HepG2 (cell line): ENCODE measurements at regions not wholly inside any gene's neighbourhood (a gene's known extent, or its start where the extent isn't known, plus 50 kb on each side); places are given as distances from the start of the nearest gene placed in this dataset.

Experiments
- ATAC-seq: fragments of 200-7000 bp; cut with Tn5 transposase; 3 replicates; pipeline ENCODE4 v1.9.1; 2020; ENCODE audit warnings: mild to moderate bottlenecking, moderate library complexity
- BruUV-seq: library from RNA; stranded (reverse); fragments of 400-500 nt; replicated peaks from 2 replicates; lab custom pipeline; 2021; lab: Mats Ljungman, UMichigan
- CTCF ChIA-PET: fragments of 300-600 bp; formaldehyde crosslinking; extraction: SDS; loops from one replicate; lab custom pipeline; 2021; ENCODE audit warnings: low total read pairs, inconsistent platforms, low intra/inter-chr PET ratio; lab: Yijun Ruan, JAX
- POLR2A ChIA-PET: fragments of 350-600 bp; sonication (Branson Sonifier 250); formaldehyde crosslinking; loops from one replicate; lab custom pipeline; 2020; ENCODE audit warnings: antibody characterized with exemption, inconsistent platforms; lab: Yijun Ruan, JAX
- DNase-seq: peaks from one replicate; pipeline ENCODE4 v3.0.0-alpha.2; 2015; ENCODE audit warnings: low spot score
- FAIRE-seq: peaks from 3 replicates; lab custom pipeline; 2011; peaks lifted over from hg19 to GRCh38; lab: Jason Lieb, UNC
- H2AFZ ChIP-seq: one replicate; pipeline ENCODE4 v1.6.1; 2011; ENCODE audit warnings: low read length, inconsistent platforms
- H3K27ac ChIP-seq: fragments of 300-600 bp; 3 replicates; pipeline ENCODE4 v1.8.0; 2011; ENCODE audit warnings: mixed run types, mild to moderate bottlenecking, mixed read lengths, low read length, inconsistent platforms; ENCODE audit not compliant: insufficient read depth; ENCODE audit errors: extremely low read length
- H3K27me3 ChIP-seq, 2 experiments: fragments of 200-600 bp in 1 of 2; 2 replicates in 1 of 2; 3 replicates in 1 of 2; pipeline versions ENCODE4 v1.6.0 to v1.8.0; 2011; ENCODE audit warnings: low read length in 2 of 2, mild to moderate bottlenecking in 2 of 2, moderate library complexity in 2 of 2, inconsistent platforms in 1 of 2; ENCODE audit not compliant: insufficient read depth in 2 of 2, control insufficient read depth in 1 of 2
- H3K36me3 ChIP-seq, 2 experiments: fragments of 200-600 bp in 1 of 2; replicated peaks in 1 of 2; 2 replicates in 1 of 2; 3 replicates in 1 of 2; pipeline versions ENCODE4 v1.5.1 to v1.8.0; 2011; ENCODE audit warnings: low read length in 2 of 2, inconsistent platforms in 1 of 2; ENCODE audit not compliant: insufficient read depth in 2 of 2, control insufficient read depth in 1 of 2
- H3K4me1 ChIP-seq: 2 replicates; pipeline ENCODE4 v1.5.1; 2012; ENCODE audit warnings: low read length, inconsistent platforms; ENCODE audit not compliant: insufficient read depth
- H3K4me2 ChIP-seq: 2 replicates; pipeline ENCODE4 v1.6.0; 2011; ENCODE audit warnings: low read depth, low read length, inconsistent platforms
- H3K4me3 ChIP-seq, 3 experiments: fragments of 200-600 bp in 1 of 3; sonication (generic), shearing (Covaris generic) in 1 of 3; replicated peaks in 1 of 3; 2 replicates each; pipeline ENCODE4 v1.5.1; 2011 to 2016; ENCODE audit warnings: low read length in 3 of 3, inconsistent platforms in 2 of 3, low read depth in 2 of 3, mild to moderate bottlenecking in 2 of 3, control low read depth in 1 of 3, mixed read lengths in 1 of 3; ENCODE audit not compliant: insufficient read depth in 1 of 3
- H3K79me2 ChIP-seq: one replicate; pipeline ENCODE4 v1.6.1; 2011; ENCODE audit warnings: low read length, inconsistent platforms; ENCODE audit not compliant: insufficient read depth
- H3K9ac ChIP-seq: 2 replicates; pipeline ENCODE4 v1.6.0; 2011; ENCODE audit warnings: mild to moderate bottlenecking, low read depth, low read length, inconsistent platforms; ENCODE audit not compliant: insufficient read depth
- H3K9me3 ChIP-seq: 2 replicates; pipeline ENCODE4 v1.5.1; 2012; ENCODE audit warnings: mild to moderate bottlenecking, low read length
- H4K20me1 ChIP-seq: 2 replicates; pipeline ENCODE4 v1.6.0; 2011; ENCODE audit warnings: inconsistent platforms, mild to moderate bottlenecking, low read length, moderate library complexity; ENCODE audit not compliant: insufficient read depth
- HNRNPUL1 ChIP-seq: fragments of 200-400 bp; formaldehyde crosslinking; IDR thresholded peaks from 2 replicates; pipeline ENCODE4 v1.6.1; 2017; ENCODE audit warnings: low read depth, mild to moderate bottlenecking, low read length, moderate library complexity
- IKZF1 ChIP-seq: fragments of 450-650 bp; IDR thresholded peaks from 2 replicates; pipeline ENCODE4 v1.7.1; 2016
- ISL2 ChIP-seq: sonication (generic); formaldehyde crosslinking; IDR thresholded peaks from 2 replicates; pipeline ENCODE4 v1.5.0; 2020; ENCODE audit warnings: missing genetic modification reagents
- KDM1A ChIP-seq: IDR thresholded peaks from 2 replicates; pipeline ENCODE4 v1.6.1; 2016; ENCODE audit warnings: missing compliant biosample characterization
- KDM3A ChIP-seq: IDR thresholded peaks from 2 replicates; pipeline ENCODE4 v1.6.1; 2018; ENCODE audit warnings: low read depth, missing compliant biosample characterization
- NBN ChIP-seq: fragments of 450-650 bp; conservative IDR thresholded peaks from 2 replicates; pipeline ENCODE4 v1.6.1; 2017
- PHF21A ChIP-seq: sonication (generic); formaldehyde crosslinking; IDR thresholded peaks from 2 replicates; pipeline ENCODE4 v1.5.0; 2020; ENCODE audit warnings: mild to moderate bottlenecking, missing genetic modification reagents
- PTBP1 ChIP-seq: fragments of 200-400 bp; formaldehyde crosslinking; IDR thresholded peaks from 2 replicates; pipeline ENCODE4 v1.6.1; 2018; ENCODE audit warnings: low read length, low read depth; ENCODE audit not compliant: poor library complexity, severe bottlenecking
- TBX2 ChIP-seq: sonication (generic); formaldehyde crosslinking; IDR thresholded peaks from 2 replicates; pipeline ENCODE4 v1.5.0; 2020; ENCODE audit warnings: missing genetic modification reagents, mild to moderate bottlenecking, borderline replicate concordance
- TCF7 ChIP-seq: sonication (generic); IDR thresholded peaks from 2 replicates; pipeline ENCODE4 v1.6.1; 2016; ENCODE audit warnings: antibody characterized with exemption, low read depth
- ZNF224 ChIP-seq: sonication (generic); formaldehyde crosslinking; IDR thresholded peaks from 2 replicates; pipeline ENCODE4 v1.5.0; 2020; ENCODE audit warnings: mild to moderate bottlenecking, missing genetic modification reagents
- ZNF367 ChIP-seq: sonication (generic); formaldehyde crosslinking; IDR thresholded peaks from 2 replicates; pipeline ENCODE4 v1.4.0; 2020; ENCODE audit warnings: missing genetic modification reagents, borderline replicate concordance
- ZNF510 ChIP-seq: sonication (generic); formaldehyde crosslinking; IDR thresholded peaks from 2 replicates; pipeline ENCODE4 v1.4.0; 2020; ENCODE audit warnings: low read depth, mild to moderate bottlenecking, missing genetic modification reagents
- ZNF598 ChIP-seq: sonication (generic); formaldehyde crosslinking; IDR thresholded peaks from 2 replicates; pipeline ENCODE4 v1.5.1; 2020; ENCODE audit warnings: mild to moderate bottlenecking, missing genetic modification reagents, borderline replicate concordance
- in situ Hi-C: cut with HindIII; loops from 2 replicates; pipeline ENCODE4 v1.10.0; 2017; ENCODE audit warnings: low pct_unique_long_range_greater_than_20kb; ENCODE audit not compliant: extremely low pct_ligation_motif_present
- intact Hi-C: fragments of 100-400 bp; cut with micrococcal nuclease; formaldehyde crosslinking; loops from one replicate; pipeline ENCODE4 v1.10.0; 2022; ENCODE audit not compliant: unreplicated experiment
- TF ChIP-seq, protein P1 (sequence below): IDR thresholded peaks from 2 replicates; pipeline ENCODE4 v1.6.1; 2016
- TF ChIP-seq, protein P2 (sequence below): IDR thresholded peaks from 2 replicates; pipeline ENCODE4 v1.6.1; 2016; ENCODE audit warnings: control low read depth
- TF ChIP-seq, protein P3 (sequence below): sonication (generic); formaldehyde crosslinking; IDR thresholded peaks from 2 replicates; pipeline ENCODE4 v1.4.0; 2020; ENCODE audit warnings: missing genetic modification reagents
- TF ChIP-seq, protein P4 (sequence below): sonication (generic); formaldehyde crosslinking; IDR thresholded peaks from 2 replicates; pipeline ENCODE4 v1.9.0; 2021; ENCODE audit warnings: missing genetic modification reagents, mild to moderate bottlenecking, borderline replicate concordance
- TF ChIP-seq, protein P5 (sequence below): sonication (generic); formaldehyde crosslinking; IDR thresholded peaks from 2 replicates; pipeline ENCODE4 v1.8.1; 2023; ENCODE audit warnings: missing genetic modification reagents, mild to moderate bottlenecking, borderline replicate concordance
- TF ChIP-seq, protein P6 (sequence below): sonication (generic); formaldehyde crosslinking; IDR thresholded peaks from 2 replicates; pipeline ENCODE4 v1.8.1; 2023; ENCODE audit warnings: mild to moderate bottlenecking, missing genetic modification reagents

DNA sequence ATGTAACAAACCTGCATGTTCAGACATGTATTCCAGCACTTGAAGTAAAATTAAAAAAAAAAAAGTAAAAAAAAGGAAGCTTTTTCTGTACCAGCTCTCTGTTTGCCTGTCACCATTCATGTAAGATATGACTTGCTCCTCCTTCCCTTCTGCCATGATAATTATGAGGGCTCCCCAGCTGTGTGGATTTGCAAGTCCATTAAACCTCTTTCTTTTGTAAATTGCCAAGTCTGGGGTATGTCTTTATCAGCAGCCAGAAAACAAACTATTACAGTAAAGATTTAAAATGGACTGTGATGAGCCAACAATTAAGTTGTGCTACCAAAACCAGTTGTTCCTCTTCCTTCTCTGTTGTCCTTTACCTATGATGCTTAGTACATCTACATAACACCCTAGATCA is 619.6 kb downstream of the ARL4A start (continued):
- TF ChIP-seq TCF7 = no peak

DNA sequence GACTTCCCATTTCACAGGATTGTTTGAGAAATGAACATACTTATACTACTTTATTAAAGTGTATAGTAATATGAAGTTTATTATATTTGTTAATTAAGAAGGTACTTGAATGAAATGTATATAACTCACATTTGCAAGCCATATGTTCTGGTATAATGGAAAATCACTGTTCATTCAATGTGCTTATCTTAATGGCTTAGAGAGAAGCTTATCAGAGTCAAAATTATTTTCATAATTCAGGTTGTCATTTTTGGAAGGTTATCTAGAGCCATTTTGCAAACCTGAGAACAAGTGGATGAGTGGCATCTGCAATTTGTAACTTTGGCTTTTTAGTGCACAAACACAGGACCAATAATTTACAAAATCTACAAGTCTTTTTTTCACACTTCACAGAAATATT is 621.0 kb downstream of the ARL4A start:
- no peaks in the 10 kb centered on the region for H3K4me1 ChIP-seq
- intact Hi-C loops = no loop called here
- no peak overlapping the region for H3K4me2 ChIP-seq
- no peaks in the 10 kb centered on the region for H4K20me1 ChIP-seq
- no peak overlapping the region for H3K27ac ChIP-seq
- H3K27me3 ChIP-seq = no peaks in the 10 kb centered on the region
- H2AFZ ChIP-seq = no peak overlapping the region
- CTCF ChIA-PET = no interaction called here
- peaks cover 64% of the 10 kb centered on the region for H3K9me3 ChIP-seq
- DNase-seq (no peak), ATAC-seq (no peak), FAIRE-seq (no peak)
- in situ Hi-C loops = no loop called here
- H3K36me3 ChIP-seq = no peaks in the 10 kb centered on the region
- H3K79me2 ChIP-seq = no peaks in the 10 kb centered on the region
- no peak overlapping the region for H3K9ac ChIP-seq
- POLR2A ChIA-PET = no interaction called here
- BruUV-seq = no TSS peak
- no peak overlapping the region for H3K4me3 ChIP-seq
- TF ChIP-seq TBX2 (no peak), IKZF1 (no peak), ZNF224 (CRISPR knock-in tag) (no peak), PTBP1 (no peak), ISL2 (CRISPR knock-in tag) (no peak), KDM1A (CRISPR knock-in tag) (no peak), ZNF598 (no peak), NBN (no peak), PHF21A (no peak), HNRNPUL1 (no peak), ZNF367 (CRISPR knock-in tag) (no peak), ZNF510 (CRISPR knock-in tag) (no peak), KDM3A (CRISPR knock-in tag) (no peak)
- TF ChIP-seq, protein P1, sequence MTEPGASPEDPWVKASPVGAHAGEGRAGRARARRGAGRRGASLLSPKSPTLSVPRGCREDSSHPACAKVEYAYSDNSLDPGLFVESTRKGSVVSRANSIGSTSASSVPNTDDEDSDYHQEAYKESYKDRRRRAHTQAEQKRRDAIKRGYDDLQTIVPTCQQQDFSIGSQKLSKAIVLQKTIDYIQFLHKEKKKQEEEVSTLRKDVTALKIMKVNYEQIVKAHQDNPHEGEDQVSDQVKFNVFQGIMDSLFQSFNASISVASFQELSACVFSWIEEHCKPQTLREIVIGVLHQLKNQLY (CRISPR knock-in tag) = no peak
- TF ChIP-seq, protein P2, sequence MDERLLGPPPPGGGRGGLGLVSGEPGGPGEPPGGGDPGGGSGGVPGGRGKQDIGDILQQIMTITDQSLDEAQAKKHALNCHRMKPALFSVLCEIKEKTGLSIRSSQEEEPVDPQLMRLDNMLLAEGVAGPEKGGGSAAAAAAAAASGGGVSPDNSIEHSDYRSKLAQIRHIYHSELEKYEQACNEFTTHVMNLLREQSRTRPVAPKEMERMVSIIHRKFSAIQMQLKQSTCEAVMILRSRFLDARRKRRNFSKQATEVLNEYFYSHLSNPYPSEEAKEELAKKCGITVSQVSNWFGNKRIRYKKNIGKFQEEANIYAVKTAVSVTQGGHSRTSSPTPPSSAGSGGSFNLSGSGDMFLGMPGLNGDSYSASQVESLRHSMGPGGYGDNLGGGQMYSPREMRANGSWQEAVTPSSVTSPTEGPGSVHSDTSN = no peak
- TF ChIP-seq, protein P3, sequence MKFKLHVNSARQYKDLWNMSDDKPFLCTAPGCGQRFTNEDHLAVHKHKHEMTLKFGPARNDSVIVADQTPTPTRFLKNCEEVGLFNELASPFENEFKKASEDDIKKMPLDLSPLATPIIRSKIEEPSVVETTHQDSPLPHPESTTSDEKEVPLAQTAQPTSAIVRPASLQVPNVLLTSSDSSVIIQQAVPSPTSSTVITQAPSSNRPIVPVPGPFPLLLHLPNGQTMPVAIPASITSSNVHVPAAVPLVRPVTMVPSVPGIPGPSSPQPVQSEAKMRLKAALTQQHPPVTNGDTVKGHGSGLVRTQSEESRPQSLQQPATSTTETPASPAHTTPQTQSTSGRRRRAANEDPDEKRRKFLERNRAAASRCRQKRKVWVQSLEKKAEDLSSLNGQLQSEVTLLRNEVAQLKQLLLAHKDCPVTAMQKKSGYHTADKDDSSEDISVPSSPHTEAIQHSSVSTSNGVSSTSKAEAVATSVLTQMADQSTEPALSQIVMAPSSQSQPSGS (CRISPR knock-in tag) = no peak
- TF ChIP-seq, protein P4, sequence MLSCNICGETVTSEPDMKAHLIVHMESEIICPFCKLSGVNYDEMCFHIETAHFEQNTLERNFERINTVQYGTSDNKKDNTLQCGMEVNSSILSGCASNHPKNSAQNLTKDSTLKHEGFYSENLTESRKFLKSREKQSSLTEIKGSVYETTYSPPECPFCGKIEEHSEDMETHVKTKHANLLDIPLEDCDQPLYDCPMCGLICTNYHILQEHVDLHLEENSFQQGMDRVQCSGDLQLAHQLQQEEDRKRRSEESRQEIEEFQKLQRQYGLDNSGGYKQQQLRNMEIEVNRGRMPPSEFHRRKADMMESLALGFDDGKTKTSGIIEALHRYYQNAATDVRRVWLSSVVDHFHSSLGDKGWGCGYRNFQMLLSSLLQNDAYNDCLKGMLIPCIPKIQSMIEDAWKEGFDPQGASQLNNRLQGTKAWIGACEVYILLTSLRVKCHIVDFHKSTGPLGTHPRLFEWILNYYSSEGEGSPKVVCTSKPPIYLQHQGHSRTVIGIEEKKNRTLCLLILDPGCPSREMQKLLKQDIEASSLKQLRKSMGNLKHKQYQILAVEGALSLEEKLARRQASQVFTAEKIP (CRISPR knock-in tag) = no peak
- TF ChIP-seq, protein P5, sequence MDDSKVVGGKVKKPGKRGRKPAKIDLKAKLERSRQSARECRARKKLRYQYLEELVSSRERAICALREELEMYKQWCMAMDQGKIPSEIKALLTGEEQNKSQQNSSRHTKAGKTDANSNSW (CRISPR knock-in tag) = no peak
- TF ChIP-seq, protein P6, sequence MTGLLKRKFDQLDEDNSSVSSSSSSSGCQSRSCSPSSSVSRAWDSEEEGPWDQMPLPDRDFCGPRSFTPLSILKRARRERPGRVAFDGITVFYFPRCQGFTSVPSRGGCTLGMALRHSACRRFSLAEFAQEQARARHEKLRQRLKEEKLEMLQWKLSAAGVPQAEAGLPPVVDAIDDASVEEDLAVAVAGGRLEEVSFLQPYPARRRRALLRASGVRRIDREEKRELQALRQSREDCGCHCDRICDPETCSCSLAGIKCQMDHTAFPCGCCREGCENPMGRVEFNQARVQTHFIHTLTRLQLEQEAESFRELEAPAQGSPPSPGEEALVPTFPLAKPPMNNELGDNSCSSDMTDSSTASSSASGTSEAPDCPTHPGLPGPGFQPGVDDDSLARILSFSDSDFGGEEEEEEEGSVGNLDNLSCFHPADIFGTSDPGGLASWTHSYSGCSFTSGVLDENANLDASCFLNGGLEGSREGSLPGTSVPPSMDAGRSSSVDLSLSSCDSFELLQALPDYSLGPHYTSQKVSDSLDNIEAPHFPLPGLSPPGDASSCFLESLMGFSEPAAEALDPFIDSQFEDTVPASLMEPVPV = no peak
